Activated CD4-positive, alpha-beta T cell treated with anti-CD3 and anti-CD28 coated beads, Interleukin-2, amount 10 ng/mL, durations not matched to agents 7 days and 5 days (primary cell): ENCODE measurements at regions not wholly inside any gene's neighbourhood (a gene's known extent, or its start where the extent isn't known, plus 50 kb on each side); places are given as distances from the start of the nearest gene placed in this dataset.

Experiments used
- CTCF ChIA-PET: fragments of 350-600 bp; sonication (Branson Sonifier 250); formaldehyde crosslinking; loops from one replicate; lab custom pipeline; 2021; ENCODE audit warnings: antibody characterized with exemption; lab: Charles Lee
- POLR2A ChIA-PET: fragments of 350-600 bp; sonication (Branson Sonifier 250); formaldehyde crosslinking; loops from one replicate; lab custom pipeline; 2021; ENCODE audit warnings: antibody characterized with exemption; lab: Charles Lee
- DNase-seq: peaks from one replicate; pipeline ENCODE4 v3.0.0-alpha.2; 2020
- H3K27ac Mint-ChIP-seq: one replicate; pipeline ENCODE4 v1.8.0; 2021; ENCODE audit warnings: mild to moderate bottlenecking, moderate library complexity, mixed read lengths
- H3K27me3 Mint-ChIP-seq: one replicate; pipeline ENCODE4 v1.8.0; 2021; ENCODE audit warnings: mixed read lengths
- H3K36me3 Mint-ChIP-seq: one replicate; pipeline ENCODE4 v1.8.0; 2021; ENCODE audit warnings: low read depth, mixed read lengths
- H3K4me1 Mint-ChIP-seq: one replicate; pipeline ENCODE4 v1.8.0; 2021; ENCODE audit warnings: mixed read lengths
- H3K4me3 Mint-ChIP-seq: one replicate; pipeline ENCODE4 v1.8.0; 2021; ENCODE audit warnings: mild to moderate bottlenecking, moderate library complexity, mixed read lengths
- H3K9me3 Mint-ChIP-seq: one replicate; pipeline ENCODE4 v1.8.0; 2021; ENCODE audit warnings: mixed read lengths

DNA sequence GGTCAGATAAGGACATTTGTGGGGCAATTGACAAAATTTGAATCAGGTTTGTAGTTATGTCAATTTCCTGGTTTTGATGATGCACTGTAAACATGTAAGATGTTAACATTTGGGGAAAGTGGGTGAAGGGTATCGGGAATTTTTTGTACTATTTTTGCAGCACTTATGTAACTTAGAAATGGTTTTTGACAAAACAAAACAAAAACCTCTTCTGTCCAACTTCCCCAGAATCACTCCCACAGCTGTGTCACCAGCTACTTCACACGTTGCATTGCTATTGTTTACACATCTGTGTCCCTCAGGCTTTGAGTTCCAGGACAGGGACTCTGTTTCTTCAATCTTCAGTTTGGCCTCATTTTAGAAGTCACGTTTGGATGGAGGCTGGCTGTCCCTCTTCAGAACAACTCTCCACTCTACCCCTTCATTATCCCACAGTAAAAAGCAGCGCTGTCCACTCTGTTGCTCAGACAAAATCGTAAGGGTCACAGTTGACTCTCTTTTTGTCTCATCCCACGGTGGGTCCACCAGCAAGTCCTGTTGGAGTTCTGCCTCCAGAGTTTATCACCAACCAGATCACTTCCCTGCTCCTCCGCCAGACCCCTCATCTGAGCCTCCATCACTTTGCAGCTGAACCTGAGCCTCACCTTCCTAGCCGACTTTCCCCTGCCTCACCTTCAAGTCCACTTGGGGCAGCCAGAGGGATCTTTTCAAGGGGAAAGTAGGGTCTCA, 63.2 kb downstream of the NENF start:
- Mint-ChIP-seq H3K9me3 (no peaks in the 10 kb centered on the region), H3K27me3 (peaks cover 8% of the 10 kb centered on the region), H3K27ac (no peak overlapping the region), H3K4me1 (no peaks in the 10 kb centered on the region), H3K4me3 (no peak overlapping the region), H3K36me3 (no peaks in the 10 kb centered on the region)
- POLR2A ChIA-PET = no interaction called here
- CTCF ChIA-PET = interaction anchor here (1.3 to 2.1 kb wide), 2 partner anchors 18 to 31 kb away, joined by 3 to 4 read pairs; no protein-coding TSS in a partner anchor
- no peak for DNase-seq

DNA sequence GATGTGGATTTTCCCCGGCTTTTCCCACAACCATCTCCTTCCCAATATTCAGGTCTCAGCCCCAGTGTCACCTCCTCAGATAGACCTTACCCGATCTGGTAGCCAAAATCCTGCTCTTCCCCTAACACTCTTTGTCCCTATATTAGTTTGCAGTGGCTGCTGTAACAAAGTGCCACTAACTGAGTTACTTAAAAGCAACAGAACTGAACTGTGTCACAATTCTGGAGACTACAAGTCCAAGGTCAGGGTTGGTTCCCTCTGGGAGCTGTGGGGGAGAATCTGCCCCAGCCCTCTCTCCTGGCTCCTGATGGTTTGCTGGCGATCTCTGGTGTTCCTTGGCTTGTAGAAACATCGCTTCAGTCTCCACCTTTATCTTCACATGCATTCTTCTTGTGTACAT, 64.0 kb downstream of the NENF start:
- H3K27me3 Mint-ChIP-seq = peaks cover 6% of the 10 kb centered on the region
- H3K27ac Mint-ChIP-seq = no peak overlapping the region
- no peak for DNase-seq
- CTCF ChIA-PET = interaction anchor here (1.4 kb wide), 1 partner anchor 15 kb away, joined by 4 read pairs; no protein-coding TSS in a partner anchor
- POLR2A ChIA-PET = no interaction called here
- H3K4me1 Mint-ChIP-seq = no peaks in the 10 kb centered on the region
- H3K9me3 Mint-ChIP-seq = no peaks in the 10 kb centered on the region
- no peaks in the 10 kb centered on the region for H3K36me3 Mint-ChIP-seq
- H3K4me3 Mint-ChIP-seq = no peak overlapping the region

DNA sequence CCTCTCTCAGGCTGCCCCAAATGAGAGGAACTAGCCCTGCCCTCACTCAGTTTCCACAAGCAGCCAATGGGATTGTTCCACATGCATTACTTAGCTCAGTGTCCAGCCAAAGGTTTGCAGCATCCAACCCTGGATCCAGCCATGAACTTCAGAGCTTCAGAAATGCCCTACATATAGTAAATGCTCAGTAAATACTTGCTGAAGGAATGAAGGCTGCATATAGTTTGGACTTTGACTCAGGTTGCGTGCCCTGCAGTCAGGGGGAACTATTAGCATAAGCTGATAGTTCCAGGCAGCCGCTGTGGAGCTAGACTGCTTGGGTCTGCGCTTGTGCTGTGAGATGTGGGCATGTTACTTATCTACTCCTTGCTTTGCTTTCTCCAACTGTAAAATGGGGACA, 64.8 kb downstream of the NENF start:
- POLR2A ChIA-PET = no interaction called here

DNA sequence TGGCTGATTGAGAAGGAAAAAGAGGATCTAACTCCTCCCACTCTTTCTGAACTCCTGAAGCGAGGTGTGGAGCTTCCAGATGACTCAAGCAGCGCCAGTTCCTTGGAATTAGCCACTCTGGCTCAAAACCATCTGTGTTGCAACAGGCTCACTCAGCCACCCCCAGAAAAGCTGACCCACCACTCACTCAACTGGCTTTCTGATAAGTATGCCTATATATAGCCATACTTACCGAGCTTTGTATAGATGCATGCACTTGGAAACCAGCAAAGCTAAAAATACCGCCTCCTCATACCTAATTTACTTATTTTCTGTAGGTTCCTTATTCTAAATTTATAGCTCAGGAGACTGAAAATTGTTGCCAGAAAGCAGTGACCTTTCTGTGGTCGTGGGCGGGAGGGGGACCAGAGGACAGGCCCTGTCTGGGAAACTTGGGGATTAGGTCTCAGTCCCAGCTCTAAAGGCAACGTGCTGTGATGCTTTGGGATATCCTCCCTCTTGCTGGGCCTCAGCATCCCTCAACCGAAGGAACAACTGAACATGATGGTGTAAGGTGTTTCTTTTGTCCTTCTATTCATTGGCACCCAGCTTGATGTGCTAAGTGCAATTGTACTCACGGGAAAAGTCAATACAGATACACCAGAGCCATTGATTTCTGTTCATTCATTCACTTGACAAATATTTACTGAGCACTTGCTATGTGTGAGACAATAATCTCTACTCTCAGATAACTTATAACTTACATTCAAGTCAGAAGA, 65.7 kb downstream of the NENF start:
- DNase-seq = no peak
- ChIA-PET POLR2A (no interaction called here), CTCF (interaction anchor here (1.4 to 2.2 kb wide), 2 partner anchors 14 to 17 kb away, joined by 4 to 9 read pairs; no protein-coding TSS in a partner anchor)
- H3K36me3 Mint-ChIP-seq = no peaks in the 10 kb centered on the region
- peaks cover 6% of the 10 kb centered on the region for H3K27me3 Mint-ChIP-seq
- H3K4me1 Mint-ChIP-seq = no peaks in the 10 kb centered on the region
- no peak overlapping the region for H3K27ac Mint-ChIP-seq
- no peak overlapping the region for H3K4me3 Mint-ChIP-seq
- H3K9me3 Mint-ChIP-seq = no peaks in the 10 kb centered on the region

More for the DNA sequence above, 64.8 kb downstream of the NENF start:
- Mint-ChIP-seq H3K27ac (no peak overlapping the region), H3K4me1 (no peaks in the 10 kb centered on the region), H3K36me3 (no peaks in the 10 kb centered on the region), H3K9me3 (no peaks in the 10 kb centered on the region), H3K27me3 (peaks cover 6% of the 10 kb centered on the region), H3K4me3 (no peak overlapping the region)
- CTCF ChIA-PET = interaction anchor here (0.5 to 2.2 kb wide), 4 partner anchors 15 to 360 kb away, joined by 3 to 9 read pairs (median 4); no protein-coding TSS in a partner anchor
- DNase-seq = no peak

DNA sequence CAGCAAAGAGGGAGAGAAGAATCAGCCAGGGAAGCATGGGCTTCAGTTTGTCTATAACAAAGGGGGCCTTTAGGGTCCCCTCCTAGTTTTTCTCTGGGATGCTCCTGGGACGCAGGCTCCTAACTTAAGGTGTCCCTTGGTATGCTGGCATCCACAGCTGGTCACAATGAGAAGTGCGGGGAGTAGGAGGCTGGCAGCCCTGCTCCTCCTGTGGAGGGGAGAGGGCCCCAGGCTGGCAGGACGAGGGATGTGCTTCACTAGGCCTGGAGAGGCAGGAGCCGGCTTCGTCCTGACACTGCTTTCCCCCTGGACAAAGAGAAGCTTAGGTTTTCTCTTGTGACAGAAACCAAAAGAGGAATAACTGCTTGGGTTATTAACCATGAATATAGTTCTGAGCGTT, 67.6 kb downstream of the NENF start:
- Mint-ChIP-seq H3K36me3 (no peaks in the 10 kb centered on the region), H3K27ac (no peak overlapping the region), H3K4me1 (no peaks in the 10 kb centered on the region), H3K4me3 (no peak overlapping the region), H3K9me3 (no peaks in the 10 kb centered on the region), H3K27me3 (peaks cover 6% of the 10 kb centered on the region)
- DNase-seq = no peak
- POLR2A ChIA-PET = no interaction called here
- CTCF ChIA-PET = no interaction called here

DNA sequence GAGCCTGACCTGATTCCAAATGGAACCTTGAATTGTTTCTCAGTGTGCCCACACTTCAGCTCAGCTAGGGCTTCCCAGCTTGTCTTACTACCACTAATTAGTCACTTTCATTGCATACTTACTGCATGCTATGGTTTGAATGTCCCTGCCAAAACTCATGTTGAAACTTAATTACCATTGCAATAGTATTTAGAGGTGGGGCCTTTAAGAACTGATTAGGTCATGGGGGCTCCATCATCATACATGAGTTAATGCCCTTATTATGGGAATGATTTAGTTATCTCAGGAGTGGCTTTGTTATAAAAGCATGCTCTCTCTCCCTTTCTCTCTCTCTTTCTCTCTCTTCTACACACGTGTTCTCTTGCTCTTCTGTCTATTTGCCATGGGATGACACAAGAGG, 68.3 kb downstream of the NENF start:
- ChIA-PET POLR2A (no interaction called here), CTCF (no interaction called here)
- H3K27ac Mint-ChIP-seq = no peak overlapping the region
- H3K36me3 Mint-ChIP-seq = no peaks in the 10 kb centered on the region
- H3K4me1 Mint-ChIP-seq = no peaks in the 10 kb centered on the region
- peaks cover 6% of the 10 kb centered on the region for H3K27me3 Mint-ChIP-seq
- H3K9me3 Mint-ChIP-seq = no peaks in the 10 kb centered on the region
- DNase-seq = no peak
- H3K4me3 Mint-ChIP-seq = no peak overlapping the region

DNA sequence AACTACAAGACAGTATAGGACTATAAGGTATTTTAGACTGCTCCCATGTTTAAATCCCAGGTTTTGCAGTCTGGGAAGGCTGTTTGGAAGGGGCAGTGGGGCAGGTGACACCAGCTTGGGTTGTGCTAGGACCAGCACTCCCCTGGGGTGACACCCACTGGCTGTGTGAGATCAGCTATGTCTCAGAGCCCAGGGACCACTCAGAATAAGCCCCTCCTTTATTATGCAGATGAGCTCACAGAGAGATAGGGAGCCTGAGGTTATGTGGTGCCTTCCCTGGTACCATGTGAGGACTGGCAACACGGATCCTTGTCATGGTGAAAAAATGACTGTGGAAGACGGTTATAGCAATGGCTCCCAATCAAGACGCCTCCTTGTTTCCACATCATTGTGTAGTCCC, 71.0 kb downstream of the NENF start:
- H3K27ac Mint-ChIP-seq = peak overlapping the region; percentile 26
- CTCF ChIA-PET = interaction anchor here (0.6 kb wide), 1 partner anchor 161 kb away, joined by 4 read pairs; no protein-coding TSS in a partner anchor
- no peak for DNase-seq
- H3K4me3 Mint-ChIP-seq = no peak overlapping the region
- no peaks in the 10 kb centered on the region for H3K9me3 Mint-ChIP-seq
- POLR2A ChIA-PET = no interaction called here
- H3K4me1 Mint-ChIP-seq = no peaks in the 10 kb centered on the region
- H3K36me3 Mint-ChIP-seq = no peaks in the 10 kb centered on the region
- H3K27me3 Mint-ChIP-seq = peaks cover 2% of the 10 kb centered on the region

DNA sequence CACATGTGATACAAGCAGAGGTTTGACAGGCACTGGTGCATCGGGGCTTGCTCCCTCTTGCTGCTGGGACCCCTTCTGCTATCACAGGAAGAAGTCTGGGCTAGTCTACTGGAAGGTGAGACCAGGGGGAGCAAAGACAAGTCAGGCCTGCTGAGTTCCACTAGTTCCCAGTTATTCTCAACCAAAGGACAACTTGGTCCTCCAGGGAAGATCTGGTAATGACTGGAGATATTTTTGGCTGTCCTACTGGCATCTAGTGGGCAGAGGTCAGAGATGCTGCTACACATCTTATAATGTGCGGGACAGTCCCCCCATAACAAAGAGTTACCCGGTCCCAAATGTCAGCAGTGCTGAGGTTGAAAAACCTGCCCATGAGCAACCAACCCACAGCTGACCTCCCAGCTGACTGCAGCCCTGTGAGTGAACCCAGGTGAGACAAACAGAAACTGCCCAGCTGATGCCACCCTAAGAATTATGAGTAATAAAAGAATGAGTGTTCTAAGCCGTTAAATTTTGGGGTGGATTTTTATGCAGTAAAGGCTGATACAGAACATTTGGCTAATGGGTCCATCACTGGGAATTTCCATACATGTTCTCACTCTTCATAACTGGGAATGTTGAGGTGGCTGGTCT, 71.6 kb downstream of the NENF start:
- Mint-ChIP-seq H3K27ac (peak overlapping the region; percentile 26), H3K4me3 (no peak overlapping the region), H3K27me3 (peaks cover 5% of the 10 kb centered on the region), H3K4me1 (no peaks in the 10 kb centered on the region), H3K9me3 (no peaks in the 10 kb centered on the region), H3K36me3 (no peaks in the 10 kb centered on the region)
- ChIA-PET POLR2A (no interaction called here), CTCF (interaction anchor here (1.0 to 1.3 kb wide), 2 partner anchors 21 to 27 kb away, joined by 3 to 5 read pairs; no protein-coding TSS in a partner anchor)
- DNase-seq = no peak

DNA sequence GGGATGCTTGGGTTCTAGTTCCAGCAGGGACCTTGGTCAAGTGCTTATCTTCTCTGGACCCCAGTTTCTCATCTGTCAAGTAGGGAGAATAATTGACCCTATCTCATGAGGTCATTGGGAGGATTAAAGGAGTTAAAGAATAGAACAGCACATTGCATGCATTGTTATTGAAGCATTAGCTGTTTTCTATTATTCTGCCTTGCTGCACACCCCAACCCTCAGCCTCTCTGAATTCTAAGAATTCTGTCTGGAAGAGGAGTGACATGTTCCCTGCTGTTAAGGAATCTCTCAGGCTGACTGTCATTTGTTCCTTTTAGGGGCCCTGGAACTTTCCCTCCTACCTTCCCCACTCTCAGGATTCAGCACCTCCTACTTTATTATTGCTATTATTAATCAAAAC, 73.9 kb downstream of the NENF start:
- H3K4me1 Mint-ChIP-seq = no peaks in the 10 kb centered on the region
- no peaks in the 10 kb centered on the region for H3K36me3 Mint-ChIP-seq
- H3K27ac Mint-ChIP-seq = no peak overlapping the region
- peaks cover 19% of the 10 kb centered on the region for H3K27me3 Mint-ChIP-seq
- ChIA-PET POLR2A (no interaction called here), CTCF (interaction anchor here (0.7 kb wide), 1 partner anchor 270 kb away, joined by 3 read pairs; no protein-coding TSS in a partner anchor)
- H3K4me3 Mint-ChIP-seq = no peak overlapping the region
- DNase-seq = no peak
- H3K9me3 Mint-ChIP-seq = no peaks in the 10 kb centered on the region

DNA sequence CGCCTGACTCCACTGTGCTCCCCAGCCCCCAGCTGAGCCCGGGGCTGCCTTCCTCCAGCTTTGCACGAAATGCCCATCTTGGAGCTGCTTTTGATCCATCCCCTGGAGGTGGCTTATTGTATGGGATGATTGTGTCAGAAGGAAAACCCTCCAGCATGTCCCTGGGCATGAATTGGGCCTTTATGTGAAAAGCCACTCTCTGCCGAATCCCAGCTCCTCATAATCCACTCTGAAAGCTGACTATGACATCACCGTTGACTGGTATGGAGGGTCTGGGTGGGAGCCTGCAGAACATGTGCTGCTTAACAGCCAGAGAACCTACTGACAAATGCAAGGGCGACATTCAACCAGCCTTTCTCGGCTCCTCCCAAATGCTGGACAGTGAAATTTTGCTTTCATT, 74.6 kb downstream of the NENF start:
- no peaks in the 10 kb centered on the region for H3K4me1 Mint-ChIP-seq
- no peak for DNase-seq
- POLR2A ChIA-PET = no interaction called here
- H3K4me3 Mint-ChIP-seq = no peak overlapping the region
- no peak overlapping the region for H3K27ac Mint-ChIP-seq
- no peaks in the 10 kb centered on the region for H3K36me3 Mint-ChIP-seq
- CTCF ChIA-PET = interaction anchor here (0.7 kb wide), 2 partner anchors 17 to 269 kb away, joined by 3 to 4 read pairs; no protein-coding TSS in a partner anchor
- H3K27me3 Mint-ChIP-seq = peaks cover 26% of the 10 kb centered on the region
- no peaks in the 10 kb centered on the region for H3K9me3 Mint-ChIP-seq

DNA sequence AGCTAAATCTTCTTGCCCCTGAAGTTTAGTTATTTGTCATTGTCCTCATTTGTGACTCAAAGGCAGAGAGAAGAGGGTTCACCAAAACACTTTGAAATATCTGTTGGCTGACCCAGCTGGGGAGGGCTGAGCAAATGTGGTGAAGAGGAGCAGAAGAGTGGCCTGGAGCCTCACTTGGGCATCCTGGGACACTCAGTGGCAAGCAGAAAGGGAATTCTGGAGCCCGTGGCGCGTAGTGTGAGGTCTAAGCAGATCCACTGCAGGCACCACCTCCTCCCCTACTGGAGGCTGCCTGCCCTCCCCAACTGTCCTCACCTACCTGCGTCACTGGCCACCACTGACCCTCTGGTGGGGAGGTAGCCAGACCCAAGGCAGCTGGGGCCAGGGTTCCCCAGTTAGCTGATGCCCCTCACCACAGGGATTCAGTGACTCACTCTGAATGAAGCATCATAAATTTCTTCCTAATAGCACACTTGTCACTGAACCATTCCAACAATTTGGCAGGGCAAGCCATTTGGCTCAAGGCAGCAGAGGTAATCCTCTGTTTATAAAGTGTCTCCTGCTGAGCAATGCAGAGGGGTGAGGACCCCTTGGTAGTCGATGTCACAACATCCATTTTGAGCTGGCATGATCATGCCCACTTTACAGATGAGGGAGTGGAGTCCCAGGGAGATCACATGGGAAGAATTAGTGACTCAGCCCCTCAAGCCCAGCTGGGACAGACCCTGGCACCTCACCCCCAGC, 80.3 kb downstream of the NENF start:
- CTCF ChIA-PET = interaction anchor here (1.3 to 2.1 kb wide), 2 partner anchors 14 to 57 kb away, joined by 5 to 9 read pairs; no protein-coding TSS in a partner anchor
- Mint-ChIP-seq H3K27me3 (peaks cover 68% of the 10 kb centered on the region), H3K27ac (no peak overlapping the region), H3K4me3 (no peak overlapping the region), H3K4me1 (peaks cover 9% of the 10 kb centered on the region), H3K36me3 (no peaks in the 10 kb centered on the region), H3K9me3 (no peaks in the 10 kb centered on the region)
- POLR2A ChIA-PET = no interaction called here
- no peak for DNase-seq

DNA sequence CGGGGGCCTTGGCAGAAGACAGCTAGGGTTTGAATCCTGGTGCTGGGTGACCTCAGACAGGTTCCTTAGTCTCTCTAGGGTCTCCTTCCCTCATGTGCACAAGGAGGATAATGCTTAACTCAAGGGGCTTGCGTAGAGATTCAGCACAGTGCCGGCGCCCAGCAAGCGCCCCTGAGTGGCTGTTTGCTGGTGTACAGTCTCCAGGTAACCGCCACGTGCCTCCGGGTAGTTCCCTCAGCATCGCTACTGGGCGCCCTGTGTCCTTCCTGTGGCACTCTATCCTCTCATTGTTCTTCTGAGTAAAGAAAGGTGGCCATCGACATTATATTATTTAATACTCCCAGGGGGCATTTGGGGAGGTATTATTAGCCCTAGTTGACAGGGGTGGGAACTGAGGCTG, 80.9 kb downstream of the NENF start:
- POLR2A ChIA-PET = no interaction called here
- no peaks in the 10 kb centered on the region for H3K36me3 Mint-ChIP-seq

More for the DNA sequence above, 80.9 kb downstream of the NENF start:
- no peak overlapping the region for H3K4me3 Mint-ChIP-seq
- no peak overlapping the region for H3K27ac Mint-ChIP-seq
- no peak for DNase-seq
- H3K4me1 Mint-ChIP-seq = peaks cover 9% of the 10 kb centered on the region
- H3K27me3 Mint-ChIP-seq = peaks cover 68% of the 10 kb centered on the region
- CTCF ChIA-PET = interaction anchor here (1.2 to 1.3 kb wide), 2 partner anchors 15 to 58 kb away, joined by 4 to 5 read pairs; no protein-coding TSS in a partner anchor
- H3K9me3 Mint-ChIP-seq = no peaks in the 10 kb centered on the region
